ENCODE measurements at regions not wholly inside any gene's neighbourhood (a gene's known extent, or its start where the extent isn't known, plus 50 kb on each side); places are given as distances from the start of the nearest gene placed in this dataset.

- POLR2A ChIA-PET, result interaction anchor here (1.0 to 1.3 kb wide), 2 partner anchors 295 to 296 kb away, joined by 3 to 4 read pairs; partner anchors contain the start of gene FLRT2
- H3K4me3 ChIP-seq, result peak overlapping the region; percentile 17; the same call in 2 of the 3 replicates
Observed at GRCh38 chr14:85233756-85234155, 296.2 kb upstream of the FLRT2 start.

DNA sequence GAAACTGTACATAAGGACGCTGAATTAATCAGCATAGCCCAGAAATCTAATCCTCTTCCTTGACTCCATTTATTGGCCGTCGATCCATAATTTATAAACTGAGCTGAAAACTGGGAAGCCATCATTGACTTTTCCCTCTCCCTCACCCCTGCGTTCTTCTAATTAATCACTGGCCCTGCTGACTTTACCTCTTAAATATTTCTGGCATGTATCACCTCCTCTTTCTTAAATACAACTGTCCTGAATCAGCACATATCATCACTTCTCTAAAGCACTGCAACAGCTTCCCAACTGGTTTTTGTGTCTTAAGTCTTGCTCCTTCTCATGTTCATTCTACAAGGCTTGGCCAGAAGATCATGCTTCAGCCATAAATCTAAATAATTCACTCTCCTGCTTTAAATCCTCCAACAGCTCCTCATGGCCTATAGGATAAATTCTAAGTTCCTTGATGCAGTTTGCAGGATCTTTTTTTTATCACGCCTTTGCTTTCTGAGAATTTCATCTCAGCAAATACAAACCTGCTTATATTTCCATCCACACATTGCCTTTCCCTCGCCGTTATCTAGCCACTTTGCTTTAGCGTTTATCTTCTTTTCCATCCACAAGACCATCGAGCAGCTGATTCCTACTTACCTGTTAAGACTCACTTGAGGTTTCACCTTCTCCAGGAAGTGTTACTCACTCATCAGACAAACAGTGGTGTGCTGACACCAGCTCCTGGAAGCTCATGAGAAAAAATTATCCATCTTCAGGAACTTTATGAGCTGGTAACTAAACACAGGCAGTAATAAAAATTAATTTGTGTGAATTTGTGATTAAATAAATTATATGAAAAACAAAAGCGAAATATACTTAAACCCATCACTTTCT, 295.6 kb upstream of the FLRT2 start:
- H3K4me2 ChIP-seq, result peak overlapping the region; percentile 57
- POLR2A ChIA-PET, result interaction anchor here (1.0 to 1.3 kb wide), 2 partner anchors 294 to 296 kb away, joined by 3 to 4 read pairs; partner anchors contain the start of gene FLRT2
- H3K9me3 ChIP-seq, result no peaks in the 10 kb centered on the region
- TF ChIP-seq, protein P1, sequence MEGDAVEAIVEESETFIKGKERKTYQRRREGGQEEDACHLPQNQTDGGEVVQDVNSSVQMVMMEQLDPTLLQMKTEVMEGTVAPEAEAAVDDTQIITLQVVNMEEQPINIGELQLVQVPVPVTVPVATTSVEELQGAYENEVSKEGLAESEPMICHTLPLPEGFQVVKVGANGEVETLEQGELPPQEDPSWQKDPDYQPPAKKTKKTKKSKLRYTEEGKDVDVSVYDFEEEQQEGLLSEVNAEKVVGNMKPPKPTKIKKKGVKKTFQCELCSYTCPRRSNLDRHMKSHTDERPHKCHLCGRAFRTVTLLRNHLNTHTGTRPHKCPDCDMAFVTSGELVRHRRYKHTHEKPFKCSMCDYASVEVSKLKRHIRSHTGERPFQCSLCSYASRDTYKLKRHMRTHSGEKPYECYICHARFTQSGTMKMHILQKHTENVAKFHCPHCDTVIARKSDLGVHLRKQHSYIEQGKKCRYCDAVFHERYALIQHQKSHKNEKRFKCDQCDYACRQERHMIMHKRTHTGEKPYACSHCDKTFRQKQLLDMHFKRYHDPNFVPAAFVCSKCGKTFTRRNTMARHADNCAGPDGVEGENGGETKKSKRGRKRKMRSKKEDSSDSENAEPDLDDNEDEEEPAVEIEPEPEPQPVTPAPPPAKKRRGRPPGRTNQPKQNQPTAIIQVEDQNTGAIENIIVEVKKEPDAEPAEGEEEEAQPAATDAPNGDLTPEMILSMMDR (IDR thresholded peaks at IDR 0.05), result no peak
- peak; percentile 60 for TF ChIP-seq MAFK (IDR thresholded peaks at IDR 0.05; ENCODE audit: partially characterized antibody)
- no peak for TF ChIP-seq JUNB (IDR thresholded peaks at IDR 0.05)
- TF ChIP-seq, protein P2, sequence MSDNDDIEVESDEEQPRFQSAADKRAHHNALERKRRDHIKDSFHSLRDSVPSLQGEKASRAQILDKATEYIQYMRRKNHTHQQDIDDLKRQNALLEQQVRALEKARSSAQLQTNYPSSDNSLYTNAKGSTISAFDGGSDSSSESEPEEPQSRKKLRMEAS (IDR thresholded peaks at IDR 0.05), result no peak
- ATAC-seq (peak; percentile 75 to 81; a peak in 5 of 6 replicates), DNase-seq (ENCODE audit: low read depth in 1 of 2, low spot score in 1 of 2) (peak; percentile 15 to 36), FAIRE-seq (no peak)
- 35% methylated on average over 10 of the region's 10 CpGs for WGBS (ENCODE audit: missing lambda C conversion rate)
- H3K4me3 ChIP-seq, result no peak overlapping the region
- CTCF ChIA-PET, result interaction anchor here (1.0 kb wide), 3 partner anchors 8 to 294 kb away, joined by 3 to 4 read pairs (median 4); no protein-coding TSS in a partner anchor
- peaks cover 23% of the 10 kb centered on the region for H3K4me1 ChIP-seq
- H3K27ac ChIP-seq, result peak overlapping the region; percentile 2 to 80; a peak in 4 of 6 replicates

More at GRCh38 chr14:85233756-85234155, 296.2 kb upstream of the FLRT2 start:
- WGBS (ENCODE audit: missing lambda C conversion rate), result 5% methylated on average over 12 of the region's 12 CpGs
- peak; percentile 94 to 97 for ATAC-seq
- H3K9me3 ChIP-seq, result no peaks in the 10 kb centered on the region
- CTCF ChIA-PET, result interaction anchor here (1.0 kb wide), 3 partner anchors 9 to 295 kb away, joined by 3 to 4 read pairs (median 4); no protein-coding TSS in a partner anchor
- peaks cover 23% of the 10 kb centered on the region for H3K4me1 ChIP-seq
- FAIRE-seq, result no peak
- TF ChIP-seq JUNB (IDR thresholded peaks at IDR 0.05), result peak; percentile 44; the same call in 1 of the 2 replicates
- 0 out of 2 replicates have a peak, but pooled peaks have one; percentile 26 for TF ChIP-seq FOSL2 (IDR thresholded peaks at IDR 0.05)
- peak; percentile 86 for TF ChIP-seq FOSL2 (CRISPR knock-in tag; IDR thresholded peaks at IDR 0.05)
- TF ChIP-seq, protein P3, sequence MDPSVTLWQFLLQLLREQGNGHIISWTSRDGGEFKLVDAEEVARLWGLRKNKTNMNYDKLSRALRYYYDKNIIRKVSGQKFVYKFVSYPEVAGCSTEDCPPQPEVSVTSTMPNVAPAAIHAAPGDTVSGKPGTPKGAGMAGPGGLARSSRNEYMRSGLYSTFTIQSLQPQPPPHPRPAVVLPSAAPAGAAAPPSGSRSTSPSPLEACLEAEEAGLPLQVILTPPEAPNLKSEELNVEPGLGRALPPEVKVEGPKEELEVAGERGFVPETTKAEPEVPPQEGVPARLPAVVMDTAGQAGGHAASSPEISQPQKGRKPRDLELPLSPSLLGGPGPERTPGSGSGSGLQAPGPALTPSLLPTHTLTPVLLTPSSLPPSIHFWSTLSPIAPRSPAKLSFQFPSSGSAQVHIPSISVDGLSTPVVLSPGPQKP (IDR thresholded peaks at IDR 0.05; ENCODE audit: low read depth, low read length), result no peak
- TF ChIP-seq, protein P2 (IDR thresholded peaks at IDR 0.05), result peak; percentile 63
- peak; percentile 46 to 72 for DNase-seq (ENCODE audit: low read depth in 1 of 2, low spot score in 1 of 2)
- peak overlapping the region; percentile 2 to 80; a peak in 4 of 6 replicates for H3K27ac ChIP-seq
- peak overlapping the region; percentile 57 for H3K4me2 ChIP-seq

- H3K27ac ChIP-seq, result peak overlapping the region in 1 of 2 experiments; percentile 32; a peak in 1 of 6 replicates
- 28% methylated on average over 3 of the region's 3 CpGs for WGBS (ENCODE audit: missing lambda C conversion rate)
- FAIRE-seq (no peak), ATAC-seq (no peak), DNase-seq (ENCODE audit: low read depth in 1 of 2, low spot score in 1 of 2) (no peak)
- H3K4me2 ChIP-seq, result peak overlapping the region; percentile 27; the same call in 2 of the 3 replicates
- H3K4me3 ChIP-seq, result no peak overlapping the region
- ChIA-PET CTCF (interaction anchor here (0.9 kb wide), 1 partner anchor 12 kb away, joined by 4 read pairs; no protein-coding TSS in a partner anchor), POLR2A (no interaction called here)
- no peaks in the 10 kb centered on the region for H3K9me3 ChIP-seq
- H3K4me1 ChIP-seq, result peaks cover 23% of the 10 kb centered on the region
- no peak for TF ChIP-seq HDAC2 (IDR thresholded peaks at IDR 0.05)
- no peak for TF ChIP-seq HOXB13 (CRISPR knock-in tag; IDR thresholded peaks at IDR 0.05; ENCODE audit: low read depth)
- TF ChIP-seq EHF (CRISPR knock-in tag; IDR thresholded peaks at IDR 0.05), result no peak
- no peak for TF ChIP-seq TP53 (CRISPR knock-in tag; IDR thresholded peaks at IDR 0.05)
- no peak for TF ChIP-seq CBX2 (IDR thresholded peaks at IDR 0.05; ENCODE audit: borderline replicate concordance, low read depth)
Observed at GRCh38 chr14:85235868-85236267, 294.1 kb upstream of the FLRT2 start.

- 23% methylated on average over 1 of the region's 1 CpG for WGBS (ENCODE audit: missing lambda C conversion rate)
- Histone ChIP-seq H3K27ac (no peak overlapping the region), H3K4me3 (no peak overlapping the region), H3K4me1 (peaks cover 23% of the 10 kb centered on the region), H3K9me3 (no peaks in the 10 kb centered on the region), H3K4me2 (peak overlapping the region; percentile 27; the same call in 2 of the 3 replicates)
- FAIRE-seq, result no peak
- CTCF ChIA-PET, result interaction anchor here (0.9 kb wide), 1 partner anchor 12 kb away, joined by 4 read pairs; no protein-coding TSS in a partner anchor
- no peak for ATAC-seq
- POLR2A ChIA-PET, result no interaction called here
- DNase-seq (ENCODE audit: low read depth in 1 of 2, low spot score in 1 of 2), result no peak
- TF ChIP-seq ZC3H11A (IDR thresholded peaks at IDR 0.05), result no peak
- TF ChIP-seq RARB (CRISPR knock-in tag; IDR thresholded peaks at IDR 0.05), result no peak
- no peak for TF ChIP-seq MAFK (IDR thresholded peaks at IDR 0.05; ENCODE audit: partially characterized antibody)
- TF ChIP-seq REST (IDR thresholded peaks at IDR 0.05), result no peak
- TF ChIP-seq EHMT2 (IDR thresholded peaks at IDR 0.05; ENCODE audit: low read depth), result no peak
- no peak for TF ChIP-seq BCL3 (IDR thresholded peaks at IDR 0.05)
- no peak for TF ChIP-seq ZFP36 (IDR thresholded peaks at IDR 0.05; ENCODE audit: borderline replicate concordance, partially characterized antibody)
Observed at GRCh38 chr14:85236296-85236695, 293.6 kb upstream of the FLRT2 start.
